UCSD-AML1 (cell line): ENCODE measurements at regions not wholly inside any gene's neighbourhood (a gene's known extent, or its start where the extent isn't known, plus 50 kb on each side); places are given as distances from the start of the nearest gene placed in this dataset.
"Not testable (repeated sequence)": the region's sequence is repeated elsewhere in the genome, so short reads cannot be mapped to it uniquely, and the experiment has no call there.

Experiments
- DNase-seq: peaks from one replicate; lab custom pipeline; 2025; ENCODE audit not compliant: unreplicated experiment; lab: John Stamatoyannopoulos, UW

GRCh38 chr9:92242260-92243136 is 51.0 kb downstream of the IARS1 start:
- no peak for DNase-seq

GRCh38 chr9:92236915-92237314 is 56.6 kb downstream of the IARS1 start:
- DNase-seq: no peak

GRCh38 chr9:92236465-92236864 is 57.0 kb downstream of the IARS1 start:
- DNase-seq: no peak

- DNase-seq: no peak
These were observed 59.0 kb downstream of the IARS1 start for GRCh38 chr9:92234514-92234913.

GRCh38 chr9:92232190-92232589 is 61.3 kb downstream of the IARS1 start:
- DNase-seq: no peak

DNA sequence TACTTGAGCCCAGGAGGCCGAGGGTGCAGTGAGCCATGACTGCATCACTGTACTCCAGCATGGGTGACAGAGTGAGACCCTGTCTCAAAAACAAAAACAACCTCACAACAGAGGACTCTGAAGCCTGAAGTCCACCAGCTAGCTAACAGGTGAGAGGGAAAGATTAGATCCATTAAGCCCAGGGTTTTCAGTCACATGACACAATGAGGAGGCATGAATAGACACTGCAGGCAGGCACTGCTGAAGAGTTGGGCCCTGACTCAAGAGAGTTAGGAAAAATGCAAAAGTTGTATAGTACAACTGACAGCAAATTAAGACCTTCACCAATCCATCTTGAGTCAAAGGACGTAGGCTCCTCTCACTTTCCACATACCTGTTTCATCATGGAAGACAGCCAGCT is 64.9 kb downstream of the IARS1 start:
- DNase-seq: no peak

GRCh38 chr9:92224177-92224576 is 69.3 kb downstream of the IARS1 start:
- DNase-seq: no peak

DNA sequence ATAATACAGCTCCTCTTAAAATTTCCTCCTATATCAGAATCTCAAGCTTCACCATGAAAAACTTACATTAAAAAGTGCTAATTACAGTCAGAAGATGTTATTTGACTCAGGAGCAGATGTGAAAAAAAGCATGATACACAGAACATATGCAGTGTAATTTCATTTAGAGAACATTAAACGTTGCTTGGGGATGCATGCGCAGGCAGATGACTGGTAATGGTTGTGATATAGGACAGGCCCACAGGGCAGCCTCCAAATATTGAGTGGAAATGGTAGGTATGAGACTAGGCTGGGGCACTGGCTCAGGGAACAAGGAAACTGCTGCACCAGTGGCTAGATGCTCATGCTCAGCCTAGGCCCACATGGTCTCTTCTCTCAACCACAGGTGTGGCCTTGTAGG is 69.7 kb downstream of the IARS1 start:
- DNase-seq: no peak

DNA sequence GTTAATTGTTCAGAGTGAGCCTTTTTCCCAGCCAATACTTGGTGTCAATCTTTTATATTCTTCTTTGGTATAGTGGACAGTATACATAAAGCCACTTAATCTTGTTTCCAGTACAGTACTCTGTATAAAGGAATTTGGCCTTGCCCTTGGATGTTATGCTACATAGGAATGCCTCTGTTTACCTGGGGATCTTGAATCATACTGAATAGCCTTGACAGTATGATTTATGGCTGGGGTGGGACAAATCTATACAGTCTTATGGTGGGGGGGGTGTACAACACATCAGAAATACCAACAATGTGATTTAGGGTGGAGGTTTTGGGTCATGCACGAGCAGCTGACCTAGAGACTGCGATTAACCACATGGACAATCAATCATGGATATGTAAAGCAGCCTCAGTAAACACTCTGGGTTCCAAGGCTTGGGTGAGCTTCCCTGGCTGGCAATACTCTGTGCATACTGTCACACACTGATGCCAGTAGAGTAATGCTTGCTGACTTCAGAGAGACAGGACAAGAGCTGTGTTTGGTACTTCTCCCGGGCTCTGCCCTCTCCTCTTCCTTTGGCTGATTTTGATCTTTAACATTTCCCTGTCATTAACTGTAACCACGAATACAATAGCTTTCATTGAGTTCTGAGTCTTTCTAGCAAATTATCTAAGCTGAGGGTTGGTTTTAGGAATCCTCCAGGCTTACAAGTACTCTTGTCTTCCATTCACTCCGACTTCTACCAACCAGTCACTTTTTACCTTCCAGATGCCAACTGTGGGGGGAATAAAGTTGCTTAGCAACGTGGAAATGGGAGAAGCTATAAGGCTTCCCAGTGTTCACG is 84.6 kb downstream of the IARS1 start:
- DNase-seq: no peak

- no peak for DNase-seq
These were observed 87.0 kb downstream of the IARS1 start for GRCh38 chr9:92206488-92206887.

- DNase-seq: not testable (repeated sequence)
These were observed 88.7 kb upstream of the SPTLC1 start for GRCh38 chr9:92203887-92204286.

GRCh38 chr9:92198237-92198636 is 83.0 kb upstream of the SPTLC1 start:
- not testable (repeated sequence) for DNase-seq

- DNase-seq: no peak
These were observed 81.7 kb upstream of the SPTLC1 start for GRCh38 chr9:92196909-92197308.

GRCh38 chr9:92196400-92196799 is 81.2 kb upstream of the SPTLC1 start:
- DNase-seq: no peak

- DNase-seq: no peak
These were observed 76.6 kb upstream of the SPTLC1 start for GRCh38 chr9:92191801-92192200.

GRCh38 chr9:92190536-92190790 is 75.2 kb upstream of the SPTLC1 start:
- DNase-seq: no peak

DNA sequence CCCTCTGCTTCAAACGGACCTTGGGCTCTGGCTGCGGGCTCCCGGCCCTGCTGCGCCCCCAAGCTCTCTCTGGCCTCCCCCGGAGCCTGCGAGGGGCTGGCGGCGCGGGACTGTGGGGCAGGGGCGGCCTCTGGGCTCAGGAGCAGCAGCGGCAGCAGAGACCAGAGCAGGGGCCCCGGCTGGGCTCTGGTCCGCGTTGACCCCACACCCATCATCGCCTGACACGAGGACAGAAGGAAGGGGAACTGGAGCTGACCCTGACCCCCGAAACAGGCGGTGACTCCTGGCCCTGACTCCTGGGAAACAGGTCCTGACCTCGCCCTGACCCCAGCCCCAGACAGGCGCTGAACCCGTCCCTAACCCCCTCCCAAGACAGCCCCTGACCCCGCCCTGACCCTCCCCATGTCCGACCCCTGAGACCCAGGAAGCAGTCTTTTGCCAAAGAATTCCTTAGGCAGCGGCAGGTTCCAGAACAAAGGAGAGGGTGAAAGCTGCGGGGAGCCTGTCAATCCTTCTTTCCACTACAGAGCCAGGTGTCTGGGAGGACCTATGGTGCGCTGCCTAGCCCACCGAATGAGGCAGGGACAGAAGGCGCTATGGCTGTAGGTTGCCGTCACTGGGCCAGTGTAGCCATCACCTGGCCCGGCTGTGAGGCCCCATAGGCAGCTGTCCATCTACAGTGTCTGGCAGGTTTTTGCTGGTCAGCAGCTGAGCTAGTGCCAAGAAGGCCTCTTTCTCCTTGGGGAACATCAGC is 74.7 kb upstream of the SPTLC1 start:
- DNase-seq: no peak

DNA sequence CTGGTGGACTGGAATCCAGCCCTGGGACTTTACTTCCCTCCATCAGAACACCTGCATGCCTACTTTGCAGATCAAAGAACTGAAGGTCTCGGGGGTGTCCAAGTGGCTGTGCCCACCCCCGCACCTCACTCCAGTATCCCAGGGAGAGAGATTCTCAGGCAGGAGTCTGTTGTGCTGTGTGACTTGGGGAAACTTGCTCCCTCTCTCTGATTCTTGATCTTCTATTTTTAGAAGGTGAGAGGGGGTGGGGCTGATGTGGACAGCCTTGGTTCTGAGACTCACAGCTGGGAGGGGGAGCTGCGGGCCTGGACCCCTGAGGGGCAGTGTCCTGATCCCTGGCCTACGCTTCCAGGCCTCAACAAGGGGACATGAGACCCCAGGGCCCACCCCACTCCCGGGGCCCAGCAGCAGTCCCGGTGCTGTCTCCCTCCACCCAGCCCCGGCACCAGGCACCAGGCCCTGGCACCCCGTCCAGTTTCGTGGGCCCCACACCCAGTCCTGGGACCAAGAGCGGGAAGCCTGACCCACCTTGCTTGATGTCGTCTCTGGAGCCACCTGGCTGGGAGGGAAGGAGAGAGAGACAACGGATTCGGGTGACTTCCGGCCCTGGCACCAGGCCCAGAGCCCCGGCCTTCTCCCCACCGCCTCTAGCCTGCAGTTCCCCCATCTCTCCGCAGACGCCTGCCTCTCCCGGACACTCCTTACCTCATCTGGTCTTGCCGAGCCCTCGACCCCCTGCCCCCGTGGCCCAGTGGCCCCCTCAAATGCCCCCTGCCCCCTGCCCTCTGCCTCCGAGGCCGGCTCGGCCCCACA is 74.0 kb upstream of the SPTLC1 start:
- no peak for DNase-seq

GRCh38 chr9:92187989-92188714 is 72.9 kb upstream of the SPTLC1 start:
- DNase-seq: no peak

DNA sequence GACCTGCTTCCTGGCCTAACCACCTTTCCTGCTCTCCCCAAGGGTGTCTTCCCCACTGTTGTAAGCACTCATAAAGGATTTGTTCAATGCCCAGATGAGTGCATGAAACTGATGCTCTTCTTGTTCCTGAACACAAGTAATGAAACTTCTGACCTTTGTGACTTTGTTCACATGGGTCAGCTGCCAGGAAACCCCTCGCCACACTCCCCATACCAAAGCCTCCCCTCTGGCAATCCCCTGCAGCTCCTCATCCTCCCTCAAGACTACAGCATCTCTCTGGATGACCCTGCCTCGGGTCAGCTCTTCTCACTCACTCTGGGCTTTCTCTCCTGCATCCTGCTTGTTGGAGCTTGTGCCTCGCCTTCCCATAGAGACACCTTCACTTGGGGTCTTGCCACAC is 72.2 kb upstream of the SPTLC1 start:
- no peak for DNase-seq
